HG02938 (cell line): ENCODE measurements at regions not wholly inside any gene's neighbourhood (a gene's known extent, or its start where the extent isn't known, plus 50 kb on each side); places are given as distances from the start of the nearest gene placed in this dataset.
A peak's percentile ranks its signal among the peaks of the same experiment; 100 is the strongest.
"Not testable (repeated sequence)": the region's sequence is repeated elsewhere in the genome, so short reads cannot be mapped to it uniquely, and the experiment has no call there.

ENCODE experiments used
- ATAC-seq: cut with Tn5 transposase; IDR thresholded peaks from one replicate; pipeline ENCODE4 v1.9.1; 2021; ENCODE audit warnings: mild to moderate bottlenecking, moderate library complexity; ENCODE audit not compliant: unreplicated experiment

GRCh38 chr15:69704229-69704628 is 251.6 kb downstream of the RPLP1 start:
- ATAC-seq = no peak

GRCh38 chr15:69704700-69705099 is 252.1 kb downstream of the RPLP1 start:
- ATAC-seq = no peak

GRCh38 chr15:69706353-69707097 is 253.9 kb downstream of the RPLP1 start:
- ATAC-seq = no peak

- not testable (repeated sequence) for ATAC-seq
Measured at GRCh38 chr15:69707241-69707640, 254.6 kb downstream of the RPLP1 start.

GRCh38 chr15:69708436-69709122 is 256.0 kb downstream of the RPLP1 start:
- ATAC-seq = not testable (repeated sequence)

- ATAC-seq = no peak
Measured at GRCh38 chr15:69712991-69713390, 260.4 kb downstream of the RPLP1 start.

GRCh38 chr15:69713726-69714559 is 261.3 kb downstream of the RPLP1 start:
- ATAC-seq = peak; percentile 95

GRCh38 chr15:69715210-69715609 is 262.6 kb downstream of the RPLP1 start:
- ATAC-seq = no peak

GRCh38 chr15:69718436-69718835 is 265.8 kb downstream of the RPLP1 start:
- no peak for ATAC-seq

GRCh38 chr15:69718916-69719315 is 266.3 kb downstream of the RPLP1 start:
- ATAC-seq = no peak

GRCh38 chr15:69719527-69720240 is 267.1 kb downstream of the RPLP1 start:
- no peak for ATAC-seq

- ATAC-seq = no peak
Measured at GRCh38 chr15:69720536-69720935, 267.9 kb downstream of the RPLP1 start.

GRCh38 chr15:69722924-69723323 is 270.3 kb downstream of the RPLP1 start:
- no peak for ATAC-seq

GRCh38 chr15:69723404-69724096 is 270.9 kb downstream of the RPLP1 start:
- ATAC-seq = no peak

- ATAC-seq = no peak
Measured at GRCh38 chr15:69724333-69724732, 271.7 kb downstream of the RPLP1 start.

- no peak for ATAC-seq
Measured at GRCh38 chr15:69725275-69725674, 272.7 kb downstream of the RPLP1 start.

GRCh38 chr15:69725957-69726356 is 273.3 kb downstream of the RPLP1 start:
- ATAC-seq = no peak

- no peak for ATAC-seq
Measured at GRCh38 chr15:69727121-69727924, 274.7 kb downstream of the RPLP1 start.

- no peak for ATAC-seq
Measured at GRCh38 chr15:69729167-69729748, 276.6 kb downstream of the RPLP1 start.
